NK-92 (cell line): ENCODE measurements at regions not wholly inside any gene's neighbourhood (a gene's known extent, or its start where the extent isn't known, plus 50 kb on each side); places are given as distances from the start of the nearest gene placed in this dataset.

Experiments
- DNase-seq: peaks from one replicate; lab custom pipeline; 2025; ENCODE audit not compliant: unreplicated experiment; lab: John Stamatoyannopoulos, UW

- no peak for DNase-seq
These were observed 163.9 kb downstream of the PIK3R1 start for GRCh38 chr5:68379275-68380036.

DNA sequence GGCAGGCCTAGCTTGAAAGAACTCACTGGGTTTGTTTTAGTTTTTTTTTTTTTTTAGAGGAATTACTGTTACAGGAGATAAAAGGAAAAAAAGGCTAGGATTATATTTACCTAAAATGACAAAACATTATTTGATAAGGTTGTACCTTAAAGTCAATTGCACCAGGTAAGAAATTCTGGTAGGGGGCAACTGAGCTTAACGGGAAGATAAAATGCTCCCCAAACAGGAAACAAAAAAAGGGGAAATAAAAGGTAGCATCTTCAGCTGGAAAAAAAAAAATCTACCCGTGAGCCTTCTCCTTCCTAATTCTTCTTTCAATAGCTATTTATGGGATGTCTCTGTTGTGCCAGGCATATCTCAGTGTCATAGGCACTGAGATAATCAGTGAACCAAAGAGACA lies 164.5 kb downstream of the PIK3R1 start:
- DNase-seq, result no peak

DNA sequence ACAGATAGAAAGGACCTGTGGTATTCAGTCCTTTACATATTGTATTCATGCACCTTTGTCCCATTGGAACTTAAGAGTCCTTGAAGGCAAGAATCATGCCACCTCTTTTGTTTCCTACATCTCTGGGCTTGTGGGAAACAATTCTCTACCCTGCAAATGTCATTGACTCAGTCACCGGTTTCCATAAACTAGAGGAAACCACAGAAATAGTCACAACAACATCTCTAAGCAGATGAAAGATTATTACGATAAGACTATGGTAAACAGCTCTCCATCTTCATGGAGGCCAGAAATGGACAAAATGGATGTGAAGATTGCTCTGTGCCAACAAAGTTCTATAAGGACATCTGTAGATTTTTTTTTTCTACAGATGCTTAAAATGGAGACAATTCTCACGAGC lies 165.5 kb downstream of the PIK3R1 start:
- no peak for DNase-seq

- DNase-seq, result no peak
These were observed 166.4 kb downstream of the PIK3R1 start for GRCh38 chr5:68381909-68382308.

GRCh38 chr5:68382640-68383039 lies 167.1 kb downstream of the PIK3R1 start:
- DNase-seq, result no peak

- no peak for DNase-seq
These were observed 168.3 kb downstream of the PIK3R1 start for GRCh38 chr5:68383888-68384310.

DNA sequence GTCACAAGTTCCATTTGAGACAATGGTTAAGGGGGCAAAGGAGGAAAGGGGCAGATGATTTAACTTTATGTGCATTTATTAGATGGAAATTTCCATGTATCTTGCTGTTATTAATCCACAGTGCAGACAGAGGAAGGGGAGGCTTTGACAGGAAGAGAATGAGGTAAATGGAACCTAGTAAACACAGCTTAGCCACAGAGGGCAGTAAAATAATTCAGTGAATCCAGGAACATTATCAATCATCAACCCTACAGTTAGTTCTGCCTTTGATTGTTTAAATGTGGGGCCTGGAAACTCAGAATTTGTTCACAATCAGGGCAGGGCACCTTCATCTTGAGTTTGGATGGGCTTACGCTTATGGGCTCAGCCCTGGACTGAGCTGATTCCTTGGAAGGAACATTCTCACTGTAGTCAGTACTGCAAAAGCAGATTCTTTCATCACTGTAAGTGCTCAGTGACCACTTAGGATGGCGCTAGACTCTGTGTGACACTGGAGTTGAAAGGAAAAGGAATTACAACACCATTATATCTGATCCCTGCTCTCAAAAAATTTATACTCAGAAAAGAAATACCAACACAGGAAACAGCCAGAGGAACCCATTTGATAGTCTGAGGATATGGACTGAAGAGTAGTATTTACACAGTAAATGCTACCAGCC lies 169.5 kb downstream of the PIK3R1 start:
- no peak for DNase-seq

DNA sequence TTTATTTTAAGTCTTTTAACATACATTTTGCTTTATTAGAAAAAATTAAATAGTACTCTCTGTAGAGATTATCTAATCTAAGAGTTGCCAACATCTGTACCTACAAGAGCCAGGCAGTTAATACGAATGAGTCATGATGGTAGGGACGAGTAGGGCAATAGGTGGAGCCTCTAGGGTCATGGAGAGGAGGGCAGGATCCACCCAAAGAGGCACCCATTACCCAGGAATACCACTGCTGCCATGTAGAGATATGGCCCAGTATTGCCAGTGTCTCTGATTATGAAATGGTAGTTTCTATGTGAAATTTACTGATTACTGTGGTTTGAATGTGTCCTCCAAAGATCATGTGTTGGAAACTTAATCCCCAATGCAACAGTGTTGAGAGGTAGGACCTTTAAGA lies 170.4 kb downstream of the PIK3R1 start:
- no peak for DNase-seq

DNA sequence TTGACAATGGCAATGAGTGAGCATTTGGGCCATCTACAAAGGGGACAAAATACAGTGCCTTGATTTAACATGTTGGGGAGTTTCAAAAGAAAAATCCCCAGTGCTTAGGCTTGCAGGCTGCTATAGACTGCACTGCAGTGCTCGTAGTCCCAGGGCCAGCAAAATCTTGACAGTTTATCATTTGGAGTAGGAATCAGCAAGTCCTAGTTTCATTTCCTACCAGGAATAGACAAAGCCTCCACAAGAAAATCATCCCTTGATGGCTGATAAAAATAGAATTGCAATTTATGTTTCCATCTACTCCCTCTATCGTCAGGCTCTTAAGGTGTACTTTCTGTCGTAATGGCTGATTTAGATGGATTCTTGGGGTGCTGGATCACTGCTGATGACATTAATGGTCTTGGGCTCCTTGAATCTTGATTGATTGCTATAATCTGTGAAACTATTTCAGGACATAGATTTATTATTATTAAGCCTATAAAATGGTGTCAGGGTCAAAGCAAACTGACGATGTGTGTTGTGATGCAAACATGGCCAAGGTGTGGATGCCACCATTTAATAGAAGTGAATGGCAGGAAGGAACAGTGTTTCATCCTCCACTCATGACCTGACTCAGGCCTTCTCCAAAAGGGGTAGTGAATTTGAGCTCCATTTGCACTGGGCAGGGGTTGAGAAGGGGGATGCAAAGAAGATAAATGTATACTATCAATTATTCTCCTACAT lies 171.7 kb downstream of the PIK3R1 start:
- no peak for DNase-seq

GRCh38 chr5:68389618-68390017 lies 174.1 kb downstream of the PIK3R1 start:
- no peak for DNase-seq

- no peak for DNase-seq
These were observed 177.1 kb downstream of the PIK3R1 start for GRCh38 chr5:68392617-68393016.

- DNase-seq, result no peak
These were observed 179.7 kb downstream of the PIK3R1 start for GRCh38 chr5:68395302-68395701.

- no peak for DNase-seq
These were observed 180.5 kb downstream of the PIK3R1 start for GRCh38 chr5:68395926-68396511.

GRCh38 chr5:68396722-68397121 lies 181.2 kb downstream of the PIK3R1 start:
- DNase-seq, result no peak

GRCh38 chr5:68398146-68398812 lies 182.7 kb downstream of the PIK3R1 start:
- DNase-seq, result no peak

GRCh38 chr5:68403301-68403700 lies 187.7 kb downstream of the PIK3R1 start:
- no peak for DNase-seq

DNA sequence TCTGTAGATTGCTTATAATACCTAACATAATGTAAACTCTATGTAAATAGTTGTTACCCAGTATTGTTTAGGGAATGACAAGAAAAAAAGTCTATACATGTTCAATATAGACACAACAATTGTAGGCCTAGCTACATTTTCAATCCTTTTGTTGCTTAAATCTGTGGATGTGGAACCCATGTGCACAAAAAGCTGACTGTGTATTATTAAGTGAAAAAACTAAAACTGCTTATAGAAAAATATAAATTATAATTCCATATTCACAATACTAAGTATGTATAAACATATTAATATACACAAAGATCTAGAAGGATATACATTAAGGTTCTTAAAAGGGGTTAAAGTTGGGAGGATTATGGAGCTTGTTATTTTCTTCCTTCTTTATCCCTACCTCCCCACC lies 188.7 kb downstream of the PIK3R1 start:
- DNase-seq, result no peak

- no peak for DNase-seq
These were observed 189.6 kb downstream of the PIK3R1 start for GRCh38 chr5:68405026-68405684.

- no peak for DNase-seq
These were observed 190.5 kb downstream of the PIK3R1 start for GRCh38 chr5:68405784-68406743.
